BLaER1 (cell line): ENCODE measurements at regions not wholly inside any gene's neighbourhood (a gene's known extent, or its start where the extent isn't known, plus 50 kb on each side); places are given as distances from the start of the nearest gene placed in this dataset.
"Not testable (repeated sequence)": the region's sequence is repeated elsewhere in the genome, so short reads cannot be mapped to it uniquely, and the experiment has no call there.

Experiments
- H3K27ac ChIP-seq: shearing (Covaris generic); formaldehyde crosslinking; 2 replicates; pipeline ENCODE4 v1.8.1; 2022
- H3K27me3 ChIP-seq: shearing (Covaris generic); formaldehyde crosslinking; 2 replicates; pipeline ENCODE4 v1.8.1; 2022
- H3K36me3 ChIP-seq: shearing (Covaris generic); formaldehyde crosslinking; 2 replicates; pipeline ENCODE4 v1.8.1; 2022
- H3K4me1 ChIP-seq: shearing (Covaris generic); formaldehyde crosslinking; 2 replicates; pipeline ENCODE4 v1.8.1; 2022
- H3K4me2 ChIP-seq: shearing (Covaris generic); formaldehyde crosslinking; 2 replicates; pipeline ENCODE4 v1.8.1; 2022
- H3K4me3 ChIP-seq: shearing (Covaris generic); formaldehyde crosslinking; 2 replicates; pipeline ENCODE4 v1.8.1; 2022
- H3K9ac ChIP-seq: shearing (Covaris generic); formaldehyde crosslinking; 2 replicates; pipeline ENCODE4 v1.8.1; 2022
- H3K9me3 ChIP-seq: shearing (Covaris generic); formaldehyde crosslinking; 2 replicates; pipeline ENCODE4 v1.8.1; 2022
- H4K20me1 ChIP-seq: shearing (Covaris generic); formaldehyde crosslinking; 2 replicates; pipeline ENCODE4 v1.8.1; 2022
- Cebpa-rat ChIP-seq: shearing (Covaris generic); IDR thresholded peaks from 2 replicates; pipeline ENCODE4 v1.8.1; 2022

DNA sequence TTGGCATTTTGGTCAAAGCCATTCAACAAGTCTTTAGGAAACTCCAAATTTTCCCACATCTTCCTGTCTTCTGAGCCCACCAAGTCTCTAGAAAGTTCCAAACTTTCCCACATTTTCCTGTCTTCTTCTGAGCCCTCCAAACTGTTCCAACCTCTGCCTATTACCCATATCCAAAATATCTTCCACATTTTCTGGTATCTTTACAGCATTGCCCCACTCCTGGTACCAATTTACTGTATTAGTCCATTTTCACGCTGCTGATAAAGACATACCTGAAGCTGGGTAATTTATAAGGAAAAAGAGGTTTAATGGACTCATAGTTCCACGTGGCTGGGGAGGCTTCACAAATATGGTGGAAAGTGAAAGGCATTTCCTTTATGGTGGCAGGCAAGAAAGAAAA, 56.1 kb upstream of the GABRA3 start:
- H3K27ac ChIP-seq, H3K4me2 ChIP-seq, H3K9ac ChIP-seq, H3K36me3 ChIP-seq, H4K20me1 ChIP-seq, H3K4me1 ChIP-seq, H3K4me3 ChIP-seq: not testable (repeated sequence)
- Histone ChIP-seq H3K9me3 (peaks cover 18% of the 10 kb centered on the region), H3K27me3 (peaks cover 51% of the 10 kb centered on the region)

DNA sequence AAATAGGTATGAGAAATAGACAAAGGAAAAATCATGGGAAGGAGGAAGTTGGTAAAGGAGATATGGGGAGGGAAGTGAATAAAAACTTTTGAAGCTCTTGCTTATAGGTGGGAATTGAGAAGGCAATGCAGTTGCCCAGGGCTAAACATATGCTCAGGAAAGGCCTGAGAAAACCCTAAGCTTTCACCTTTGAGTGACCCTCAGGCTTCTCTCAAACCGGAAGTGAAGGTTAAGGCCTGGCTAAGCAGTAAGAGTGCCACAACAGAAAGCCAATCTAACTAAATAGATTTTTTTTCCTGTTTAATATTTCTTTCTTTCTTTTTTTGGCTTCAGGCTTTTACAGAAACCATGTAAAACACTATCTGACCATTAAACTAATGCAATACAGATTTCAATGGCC, 69.5 kb upstream of the GABRA3 start:
- Histone ChIP-seq H3K27ac (no peak overlapping the region), H3K4me3 (no peak overlapping the region), H3K4me2 (no peak overlapping the region), H3K27me3 (peaks cover 52% of the 10 kb centered on the region), H4K20me1 (no peaks in the 10 kb centered on the region), H3K9me3 (no peaks in the 10 kb centered on the region), H3K4me1 (no peaks in the 10 kb centered on the region), H3K36me3 (no peaks in the 10 kb centered on the region), H3K9ac (no peak overlapping the region)
- TF ChIP-seq Cebpa-rat, result no peak

DNA sequence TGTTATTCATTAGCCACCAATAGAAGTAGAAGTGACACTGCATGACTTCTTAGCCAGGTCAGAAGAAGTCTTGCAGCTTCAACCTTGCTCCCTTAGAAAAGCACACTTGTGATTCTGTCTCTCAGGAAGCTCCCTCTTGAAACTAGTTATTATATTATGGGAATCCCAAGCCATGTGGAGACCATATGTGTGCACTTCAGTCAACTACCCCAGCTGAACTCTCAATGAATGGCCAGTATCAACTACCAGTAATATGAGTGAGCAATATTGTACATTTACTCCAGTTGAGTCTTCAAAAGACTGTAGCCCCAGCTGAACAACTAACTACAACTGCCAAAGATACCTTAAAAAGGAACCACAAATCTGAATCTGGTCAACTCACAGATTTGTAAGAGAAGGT, 77.1 kb upstream of the GABRA3 start:
- H3K36me3 ChIP-seq, result no peaks in the 10 kb centered on the region
- no peak for TF ChIP-seq Cebpa-rat

DNA sequence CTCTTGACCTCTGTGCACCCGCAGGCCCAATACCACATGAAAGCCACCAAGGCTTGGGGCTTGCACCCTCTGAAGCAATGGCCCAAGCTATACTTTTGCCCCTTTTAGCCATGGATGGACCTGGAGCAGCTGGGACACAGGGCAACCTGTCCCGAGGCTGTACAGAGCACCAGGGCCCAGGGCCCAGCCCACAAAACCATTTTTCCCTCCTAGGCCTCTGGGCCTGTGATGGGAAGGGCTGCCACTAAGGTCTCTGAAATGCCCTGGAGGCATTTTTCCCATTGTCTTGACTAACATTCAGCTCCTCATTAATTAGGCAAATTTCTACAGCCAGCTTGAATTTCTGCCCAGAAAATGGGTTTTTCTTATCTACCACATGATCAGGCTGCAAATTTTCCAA, 79.9 kb upstream of the GABRA3 start:
- Histone ChIP-seq H3K4me1 (no peaks in the 10 kb centered on the region), H3K4me2 (no peak overlapping the region), H3K36me3 (no peaks in the 10 kb centered on the region), H3K9ac (no peak overlapping the region), H3K4me3 (no peak overlapping the region), H3K27me3 (peaks cover 63% of the 10 kb centered on the region), H3K27ac (no peak overlapping the region), H4K20me1 (no peaks in the 10 kb centered on the region), H3K9me3 (peaks cover 22% of the 10 kb centered on the region)
- no peak for TF ChIP-seq Cebpa-rat

More for the DNA sequence above, 77.1 kb upstream of the GABRA3 start:
- Histone ChIP-seq H3K9ac (no peak overlapping the region), H4K20me1 (no peaks in the 10 kb centered on the region), H3K27me3 (peaks cover 50% of the 10 kb centered on the region), H3K4me3 (no peak overlapping the region), H3K9me3 (peaks cover 22% of the 10 kb centered on the region), H3K27ac (no peak overlapping the region), H3K4me2 (no peak overlapping the region), H3K4me1 (no peaks in the 10 kb centered on the region)

DNA sequence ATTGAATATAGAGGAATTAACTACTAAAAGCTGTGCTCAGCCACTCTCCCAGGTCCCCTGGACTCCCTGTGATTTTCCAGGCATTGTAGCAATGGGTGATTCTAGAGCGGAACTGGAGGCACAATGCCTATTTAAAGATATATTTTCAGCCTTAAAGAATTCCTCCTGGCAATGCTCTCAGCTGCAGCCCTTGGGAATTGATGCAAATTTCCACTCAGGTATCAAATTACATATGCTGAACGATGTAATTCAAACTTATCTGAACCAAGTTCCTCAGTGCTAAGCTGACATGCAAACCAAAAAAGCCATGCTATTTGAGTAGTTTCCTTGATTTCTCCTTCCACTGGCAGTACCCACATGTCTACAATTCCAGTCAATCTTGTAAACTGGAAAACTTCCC, 86.3 kb upstream of the GABRA3 start:
- Histone ChIP-seq H3K36me3 (no peaks in the 10 kb centered on the region), H3K4me1 (no peaks in the 10 kb centered on the region), H3K9ac (no peak overlapping the region), H3K9me3 (no peaks in the 10 kb centered on the region), H3K27me3 (peaks cover 85% of the 10 kb centered on the region), H3K4me2 (no peak overlapping the region), H4K20me1 (no peaks in the 10 kb centered on the region), H3K4me3 (no peak overlapping the region), H3K27ac (no peak overlapping the region)
- no peak for TF ChIP-seq Cebpa-rat

DNA sequence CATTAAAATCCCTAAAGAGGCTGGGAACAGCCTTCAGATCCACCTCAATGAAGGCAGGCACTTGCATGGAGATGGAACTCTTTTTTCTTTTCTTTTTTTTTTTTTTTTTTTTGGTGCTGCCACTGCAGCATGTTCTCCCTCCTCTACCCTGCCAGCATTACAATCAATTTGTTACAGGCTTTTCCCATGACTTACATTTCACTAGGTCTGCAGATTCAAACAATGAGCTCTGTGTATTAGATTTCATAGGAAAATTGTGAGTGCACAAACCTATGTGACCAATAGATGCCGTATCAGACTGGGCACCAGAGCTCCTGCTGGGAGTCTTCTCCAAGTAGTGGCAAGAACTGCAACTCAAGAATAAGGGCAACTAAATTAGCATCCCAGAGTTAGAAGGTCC, 63.8 kb upstream of the GABRQ start:
- no peak overlapping the region for H3K4me3 ChIP-seq
- TF ChIP-seq Cebpa-rat, result no peak
- H3K36me3 ChIP-seq, result no peaks in the 10 kb centered on the region
- peaks cover 58% of the 10 kb centered on the region for H3K27me3 ChIP-seq
- no peaks in the 10 kb centered on the region for H3K9me3 ChIP-seq
- H3K9ac ChIP-seq, result no peak overlapping the region
- H3K4me1 ChIP-seq, result no peaks in the 10 kb centered on the region
- H3K4me2 ChIP-seq, result no peak overlapping the region
- no peak overlapping the region for H3K27ac ChIP-seq
- H4K20me1 ChIP-seq, result no peaks in the 10 kb centered on the region

DNA sequence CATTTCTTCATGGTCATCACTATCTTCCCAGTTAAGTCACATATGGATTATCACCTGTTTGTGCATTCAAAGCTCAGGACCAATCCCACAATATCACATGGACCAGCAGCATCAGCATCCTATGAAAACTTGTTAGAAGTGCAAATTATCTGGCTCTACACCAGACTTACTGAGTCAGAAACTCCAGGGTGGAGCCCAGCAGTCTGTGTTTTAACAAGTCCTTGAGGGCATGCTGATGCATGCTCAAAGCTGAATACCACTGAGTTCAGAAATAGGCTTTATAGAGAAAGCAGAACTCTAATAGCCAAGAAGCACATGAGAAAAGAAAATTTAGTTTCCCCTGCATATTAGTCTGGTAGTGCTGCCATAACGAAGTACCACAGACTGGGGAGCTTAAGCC, 62.4 kb upstream of the GABRQ start:
- Histone ChIP-seq H3K27me3 (peaks cover 58% of the 10 kb centered on the region), H3K4me1 (no peaks in the 10 kb centered on the region), H3K9me3 (no peaks in the 10 kb centered on the region), H3K4me3 (no peak overlapping the region), H3K27ac (no peak overlapping the region), H3K36me3 (no peaks in the 10 kb centered on the region), H4K20me1 (no peaks in the 10 kb centered on the region), H3K9ac (no peak overlapping the region), H3K4me2 (no peak overlapping the region)
- TF ChIP-seq Cebpa-rat, result no peak

DNA sequence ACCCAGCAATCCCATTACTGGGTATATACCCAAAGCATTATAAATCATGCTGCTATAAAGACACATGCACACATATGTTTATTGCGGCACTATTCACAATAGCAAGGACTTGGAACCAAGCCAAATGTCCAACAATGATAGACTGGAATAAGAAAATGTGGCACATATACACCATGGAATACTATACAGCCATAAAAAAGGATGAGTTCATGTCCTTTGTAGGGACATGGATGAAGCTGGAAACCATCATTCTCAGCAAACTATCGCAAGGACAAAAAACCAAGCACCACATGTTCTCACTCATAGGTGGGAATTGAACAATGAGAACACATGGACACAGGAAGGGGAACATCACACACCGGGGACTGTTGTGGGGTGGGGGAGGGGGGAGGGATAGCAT, 50.2 kb upstream of the GABRQ start:
- not testable (repeated sequence) for H3K4me1 ChIP-seq, H3K9ac ChIP-seq, H3K4me2 ChIP-seq, H4K20me1 ChIP-seq, H3K36me3 ChIP-seq, H3K4me3 ChIP-seq, H3K27ac ChIP-seq, H3K9me3 ChIP-seq
- H3K27me3 ChIP-seq, result peaks cover 34% of the 10 kb centered on the region
